ENCODE measurements at regions not wholly inside any gene's neighbourhood (a gene's known extent, or its start where the extent isn't known, plus 50 kb on each side); places are given as distances from the start of the nearest gene placed in this dataset.
"Not testable (repeated sequence)": the region's sequence is repeated elsewhere in the genome, so short reads cannot be mapped to it uniquely, and the experiment has no call there.

GRCh38 chr11:91988443-91988842 is 236.2 kb upstream of the FAT3 start:
- TF ChIP-seq, protein P1, sequence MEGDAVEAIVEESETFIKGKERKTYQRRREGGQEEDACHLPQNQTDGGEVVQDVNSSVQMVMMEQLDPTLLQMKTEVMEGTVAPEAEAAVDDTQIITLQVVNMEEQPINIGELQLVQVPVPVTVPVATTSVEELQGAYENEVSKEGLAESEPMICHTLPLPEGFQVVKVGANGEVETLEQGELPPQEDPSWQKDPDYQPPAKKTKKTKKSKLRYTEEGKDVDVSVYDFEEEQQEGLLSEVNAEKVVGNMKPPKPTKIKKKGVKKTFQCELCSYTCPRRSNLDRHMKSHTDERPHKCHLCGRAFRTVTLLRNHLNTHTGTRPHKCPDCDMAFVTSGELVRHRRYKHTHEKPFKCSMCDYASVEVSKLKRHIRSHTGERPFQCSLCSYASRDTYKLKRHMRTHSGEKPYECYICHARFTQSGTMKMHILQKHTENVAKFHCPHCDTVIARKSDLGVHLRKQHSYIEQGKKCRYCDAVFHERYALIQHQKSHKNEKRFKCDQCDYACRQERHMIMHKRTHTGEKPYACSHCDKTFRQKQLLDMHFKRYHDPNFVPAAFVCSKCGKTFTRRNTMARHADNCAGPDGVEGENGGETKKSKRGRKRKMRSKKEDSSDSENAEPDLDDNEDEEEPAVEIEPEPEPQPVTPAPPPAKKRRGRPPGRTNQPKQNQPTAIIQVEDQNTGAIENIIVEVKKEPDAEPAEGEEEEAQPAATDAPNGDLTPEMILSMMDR (IDR thresholded peaks at IDR 0.05; ENCODE audit: extremely low read depth in 1 of 2, insufficient read depth in 1 of 2, low read depth in 1 of 2, low read length in 2 of 2), result not testable (repeated sequence)
- TF ChIP-seq JUN (IDR thresholded peaks at IDR 0.05; ENCODE audit: borderline replicate concordance, insufficient read depth, insufficient read length, low read depth); MYC (IDR thresholded peaks at IDR 0.05; ENCODE audit: low read depth, low read length): not testable (repeated sequence)

All from endothelial cell of umbilical vein (primary cell).